HS-27A (cell line): ENCODE measurements at regions not wholly inside any gene's neighbourhood (a gene's known extent, or its start where the extent isn't known, plus 50 kb on each side); places are given as distances from the start of the nearest gene placed in this dataset.
"Not testable (repeated sequence)": the region's sequence is repeated elsewhere in the genome, so short reads cannot be mapped to it uniquely, and the experiment has no call there.

Source experiments
- DNase-seq: peaks from one replicate; pipeline ENCODE4 v3.0.0-alpha.2; 2012; ENCODE audit warnings: low read depth, missing footprints

DNA sequence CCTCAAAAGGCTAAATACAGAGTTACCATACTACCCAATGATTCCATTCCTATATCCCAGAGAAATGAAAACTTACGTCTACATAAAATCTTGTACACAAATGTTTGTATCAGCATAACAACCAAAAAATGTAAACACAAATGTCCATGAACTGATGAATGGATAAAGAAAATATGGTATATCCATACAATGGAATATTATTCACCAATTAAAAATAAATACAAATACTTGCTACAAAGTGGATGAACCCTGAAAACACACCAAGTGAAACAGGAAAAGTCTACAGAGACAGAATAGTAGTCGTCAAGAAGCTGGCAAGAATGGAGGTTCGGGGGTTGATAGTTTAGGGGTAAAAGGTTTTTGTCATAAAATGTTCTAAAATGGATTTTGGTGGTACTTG, 54.0 kb upstream of the ANKRD28 start:
- no peak for DNase-seq

DNA sequence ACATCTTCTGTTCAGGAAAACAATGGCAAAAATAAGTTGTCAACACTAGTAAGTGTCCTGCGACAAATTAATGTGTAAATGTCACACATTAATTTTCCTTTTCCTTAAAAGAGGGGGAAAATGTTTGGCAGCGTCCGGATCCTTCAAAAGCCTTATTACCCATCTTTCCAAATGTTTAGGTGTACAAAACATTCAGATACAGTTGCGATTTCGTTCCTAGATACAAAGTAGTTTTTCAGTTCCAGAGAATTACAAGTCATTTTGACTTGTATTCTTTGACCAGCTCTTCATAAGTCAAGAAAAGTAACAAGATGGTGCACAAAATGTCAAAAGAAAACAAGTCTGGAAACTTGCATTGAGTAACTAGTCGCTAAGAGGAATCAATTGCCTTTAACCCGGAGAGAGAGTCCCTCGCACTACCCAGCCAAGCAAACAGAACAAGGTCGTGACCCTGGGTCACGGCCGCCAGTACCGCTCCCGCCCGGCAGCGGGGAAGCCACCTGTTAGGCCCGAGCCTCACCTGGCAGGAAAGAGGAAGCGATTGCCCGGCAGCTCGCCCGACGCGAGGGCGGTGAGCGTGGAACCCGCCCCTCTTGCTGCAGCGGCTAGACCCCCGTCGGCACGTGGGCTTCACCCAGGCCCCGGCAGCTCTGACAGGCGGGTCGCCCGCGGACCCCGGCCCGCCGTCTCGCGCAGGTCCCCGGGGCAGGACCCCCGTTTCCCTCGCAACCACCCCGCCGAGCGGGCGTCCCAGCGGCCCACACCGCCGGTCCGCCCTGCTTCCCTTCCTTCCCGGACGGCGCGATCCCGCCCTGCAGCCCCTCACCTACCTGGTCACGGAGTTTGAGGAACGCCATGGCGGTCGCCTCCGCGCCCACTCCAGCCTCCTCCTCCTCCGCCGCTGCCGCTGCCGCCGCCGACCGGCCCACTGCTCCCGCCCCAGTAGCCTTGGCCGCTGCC, 61.0 kb upstream of the ANKRD28 start:
- no peak for DNase-seq

DNA sequence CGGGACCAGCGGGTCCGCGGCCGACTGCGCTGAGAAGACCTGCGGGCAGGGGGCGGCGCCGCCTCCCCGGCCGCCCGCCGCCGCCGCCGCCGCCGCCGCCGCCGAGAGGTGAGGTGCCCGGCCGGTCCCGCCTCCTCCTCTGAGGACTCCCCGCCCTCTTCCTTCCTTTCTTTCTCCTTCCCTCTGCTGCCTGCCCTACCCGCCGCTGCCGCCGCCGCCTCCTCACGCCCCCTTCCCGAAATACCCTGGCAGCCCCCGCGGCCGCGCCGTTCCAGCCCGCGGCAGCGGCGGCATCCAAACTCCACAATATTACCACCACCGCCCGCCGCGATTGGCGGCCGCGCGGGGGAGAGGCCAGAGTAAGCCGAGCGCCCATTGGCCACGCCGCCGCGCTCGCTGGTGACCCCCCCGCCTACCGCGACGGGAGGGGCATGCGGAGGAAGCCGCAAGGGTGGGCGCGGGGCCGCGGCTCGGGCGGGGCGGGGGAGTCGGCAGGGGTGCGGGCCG, 61.8 kb upstream of the ANKRD28 start:
- peak; percentile 42 for DNase-seq

DNA sequence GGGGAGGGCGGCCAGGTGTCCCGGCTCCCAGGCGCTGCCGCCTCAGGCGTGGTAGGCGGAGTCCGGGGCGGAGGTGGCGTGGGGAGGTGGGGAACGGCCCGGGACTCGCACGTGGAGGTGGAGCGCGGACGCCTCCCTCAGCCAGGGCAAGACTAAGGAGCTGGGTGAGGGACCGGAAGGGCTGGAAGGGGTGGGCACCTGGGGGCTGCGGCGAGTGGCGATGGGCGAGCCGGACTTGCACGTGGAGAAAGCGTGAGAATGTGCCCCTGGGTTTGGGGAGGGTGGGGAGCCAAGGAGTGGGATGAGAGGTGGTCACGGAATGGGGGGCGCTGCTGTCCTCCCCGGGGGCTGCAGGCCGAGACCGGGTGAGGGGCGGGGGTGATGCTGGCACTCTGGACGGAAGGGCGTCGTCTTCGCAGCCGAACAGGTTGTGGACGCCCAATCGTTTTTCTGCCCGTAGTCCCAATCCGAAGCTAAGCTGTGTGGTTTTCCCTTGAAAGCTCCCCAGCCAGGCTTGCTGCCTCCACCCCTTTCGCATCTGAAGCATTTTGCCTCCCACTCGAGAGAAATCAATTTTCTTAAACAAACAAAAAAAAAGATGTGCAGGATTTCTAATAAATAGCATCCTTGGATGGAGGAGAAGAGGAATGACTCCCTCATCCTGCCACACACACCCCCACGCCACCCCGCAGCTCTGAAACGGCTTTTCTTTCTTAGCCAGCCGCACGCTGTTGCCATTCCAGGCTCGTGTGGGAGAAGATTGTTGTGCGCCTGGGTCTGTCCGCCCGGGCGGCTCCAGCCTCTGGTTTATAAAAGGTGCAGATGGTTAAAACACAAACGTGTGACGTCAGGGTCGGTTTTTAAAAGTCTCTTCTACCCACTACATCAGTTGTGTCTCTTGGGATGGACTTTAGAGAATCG, 62.5 kb upstream of the ANKRD28 start:
- DNase-seq, result peak; percentile 29

DNA sequence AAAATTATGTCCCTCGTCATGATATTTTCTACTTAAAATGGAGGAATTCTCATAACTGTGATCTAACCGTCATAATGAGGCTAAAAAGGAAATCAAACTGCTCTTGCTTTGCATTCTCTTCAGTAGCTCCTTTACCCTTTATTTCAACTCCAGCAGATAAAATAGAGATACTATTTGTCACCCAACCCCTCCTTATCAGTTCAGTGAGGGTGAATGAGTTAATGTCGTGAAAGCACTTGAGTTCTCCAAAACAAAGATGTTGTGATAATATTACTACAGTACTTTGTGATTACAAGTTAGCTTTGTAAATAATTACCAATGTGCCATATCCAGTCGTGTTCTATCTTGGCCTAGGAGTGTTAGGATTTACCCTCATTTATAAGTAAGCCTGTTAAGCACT, 63.4 kb upstream of the ANKRD28 start:
- DNase-seq, result no peak

DNA sequence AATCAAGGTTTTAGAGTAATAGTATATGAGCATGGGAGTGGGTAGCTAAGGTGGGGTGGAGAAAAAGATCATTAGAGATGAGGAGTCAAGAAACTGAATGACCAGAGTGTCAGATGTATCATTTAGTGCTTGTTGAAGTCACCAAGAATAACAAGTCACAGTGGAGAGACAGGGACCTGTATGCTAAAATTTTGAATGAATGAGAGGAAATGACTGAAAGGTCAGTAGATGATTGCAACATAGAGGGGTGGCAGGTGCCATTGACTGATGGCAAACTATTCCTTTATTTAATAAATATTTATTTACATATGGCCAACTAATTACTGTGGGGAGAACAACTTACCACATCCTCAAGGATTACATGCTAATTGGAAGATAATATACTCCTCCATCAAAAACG, 75.0 kb upstream of the ANKRD28 start:
- no peak for DNase-seq

DNA sequence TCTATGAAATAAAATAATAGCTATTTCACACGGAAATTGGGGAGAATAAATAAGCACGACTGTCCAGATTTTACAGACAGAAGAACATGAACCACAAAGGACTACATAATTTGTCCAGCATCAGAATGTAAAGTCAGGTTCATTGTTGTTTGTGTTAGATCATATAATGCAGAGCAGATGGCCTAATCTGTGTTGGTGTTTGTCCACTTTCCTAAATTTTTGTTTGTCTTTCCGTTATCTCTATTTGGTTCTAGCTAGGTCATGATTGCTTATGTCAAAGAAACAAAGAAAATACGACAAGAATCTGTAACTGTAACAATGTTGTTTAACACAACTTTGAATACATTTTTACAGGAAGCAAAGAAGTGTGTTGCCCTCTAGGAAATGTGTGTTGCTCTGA, 75.6 kb upstream of the ANKRD28 start:
- DNase-seq, result no peak

DNA sequence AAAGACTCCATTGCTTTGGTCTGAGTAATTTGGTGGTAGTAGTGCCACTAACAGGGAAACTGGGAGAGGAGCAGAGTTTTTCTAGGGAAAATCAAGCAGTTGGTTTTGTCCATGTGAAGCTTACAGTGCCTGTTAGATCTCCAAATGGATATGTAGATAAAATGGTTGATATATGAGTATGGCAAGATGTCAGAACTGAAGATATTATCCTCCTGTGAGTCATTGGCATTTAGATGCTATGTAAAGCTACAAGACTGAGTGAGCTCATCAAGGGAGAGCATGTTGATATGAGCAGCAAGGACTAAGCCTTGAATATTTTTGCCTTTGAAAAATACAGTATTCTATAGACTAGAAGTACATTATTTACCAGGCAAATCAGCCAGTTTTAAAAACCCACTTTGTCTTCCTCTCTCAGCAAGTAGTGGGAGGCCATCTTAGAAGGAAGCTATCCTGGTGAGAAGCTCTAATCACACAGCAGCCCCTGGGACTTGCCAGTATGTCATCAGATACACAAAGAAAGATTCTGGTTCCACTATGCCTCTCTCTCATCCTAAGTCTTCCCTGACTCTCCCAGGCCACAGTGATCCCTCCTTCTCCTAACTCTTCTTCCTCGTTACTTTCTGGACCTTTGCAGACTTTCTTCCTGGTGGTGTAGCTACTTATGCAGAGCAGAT, 77.4 kb upstream of the ANKRD28 start:
- peak; percentile 59 for DNase-seq

DNA sequence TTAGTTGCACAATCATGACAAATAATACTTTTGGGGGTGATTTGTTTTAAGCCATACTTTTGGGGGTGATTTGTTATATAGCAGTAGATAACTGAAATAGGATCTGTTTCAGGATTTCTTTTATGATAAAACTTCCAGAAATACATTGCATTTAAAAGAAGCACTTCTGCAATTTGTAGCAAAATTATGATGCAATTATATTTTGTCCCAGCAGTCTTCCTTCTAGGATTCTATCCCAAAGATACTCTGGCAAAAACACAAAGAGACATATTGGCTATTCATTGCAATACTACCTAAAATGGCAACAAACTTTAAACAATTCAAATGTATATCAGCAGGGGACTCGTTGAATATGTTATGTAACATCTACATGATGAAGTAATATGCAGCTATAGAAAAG, 78.9 kb upstream of the ANKRD28 start:
- DNase-seq, result no peak

DNA sequence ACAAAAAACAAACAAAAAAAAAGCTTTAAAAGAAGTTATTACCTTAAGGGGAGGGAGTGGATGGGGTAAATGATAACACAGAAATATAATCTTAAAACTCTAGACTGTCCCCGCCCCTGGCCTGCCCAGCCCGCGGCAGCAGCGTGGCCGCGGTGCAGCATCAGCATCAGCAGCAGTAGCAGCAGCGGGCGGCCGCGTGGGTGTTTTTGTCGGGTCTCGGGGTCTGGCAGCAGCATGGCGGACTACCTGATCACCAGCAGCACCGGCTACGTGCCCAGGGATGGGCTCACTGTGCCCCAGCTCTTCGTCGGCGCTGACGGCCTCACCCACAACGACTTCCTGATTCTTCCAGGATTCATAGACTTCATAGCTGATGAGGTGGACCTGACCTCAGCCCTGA, 80.0 kb upstream of the ANKRD28 start:
- no peak for DNase-seq

DNA sequence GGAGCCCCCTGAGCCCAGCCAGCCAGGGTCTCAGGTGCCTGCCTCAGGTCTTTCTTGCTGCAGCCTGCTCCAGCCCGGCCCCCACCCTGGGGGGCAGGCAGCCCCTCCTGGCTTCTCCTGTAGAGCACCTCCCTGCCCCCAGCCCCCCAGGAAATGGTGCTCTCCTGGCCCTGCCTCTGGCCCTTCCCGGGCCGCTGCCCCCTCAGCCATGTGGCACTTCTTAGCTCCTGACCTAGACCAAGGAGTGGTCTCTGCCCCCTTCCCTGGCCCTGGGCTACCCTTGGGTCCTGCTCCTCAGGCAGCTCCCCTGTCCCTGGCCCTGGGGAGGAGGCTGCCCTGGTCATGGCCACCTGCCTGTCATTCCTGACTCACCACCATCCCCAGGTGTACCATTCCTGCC, 82.0 kb upstream of the ANKRD28 start:
- DNase-seq, result not testable (repeated sequence)

DNA sequence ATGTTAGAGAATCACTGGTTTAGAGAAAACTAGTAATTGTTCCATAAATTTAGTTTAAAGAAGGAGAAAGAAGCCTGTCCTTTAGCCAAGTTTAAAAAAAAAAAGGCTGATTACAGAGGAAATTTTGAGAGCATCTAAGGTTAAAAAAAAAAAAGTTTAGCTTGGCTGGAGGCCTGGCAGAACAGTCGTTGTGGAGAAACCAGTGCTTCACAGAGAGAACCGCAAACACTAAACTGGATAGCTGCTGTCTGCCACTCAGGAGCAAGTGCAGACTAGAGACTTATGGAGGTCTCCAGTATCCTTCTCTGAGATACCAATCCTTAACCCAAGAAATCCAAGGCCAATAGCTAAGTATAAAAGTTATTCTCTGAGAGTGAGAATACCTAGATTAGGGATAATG, 84.8 kb upstream of the ANKRD28 start:
- DNase-seq, result no peak

DNA sequence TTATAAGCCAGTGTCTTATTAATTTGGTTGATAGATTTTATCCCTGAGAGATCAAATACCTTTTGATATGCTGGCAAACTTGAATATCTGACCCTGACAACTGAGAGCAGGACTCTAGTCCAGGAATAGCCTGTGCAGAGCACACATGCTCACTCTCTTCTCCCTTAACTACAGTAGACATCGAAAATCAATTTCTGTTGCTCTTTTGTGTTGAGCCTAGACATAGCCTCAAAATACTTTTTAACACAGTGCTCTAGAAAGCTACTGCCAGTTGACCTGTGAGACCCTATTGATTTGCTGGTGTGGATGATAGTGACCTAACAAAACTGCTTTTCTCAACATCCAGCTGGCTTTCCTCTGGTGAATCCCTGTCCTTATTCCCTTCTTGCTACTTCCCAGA, 86.4 kb upstream of the ANKRD28 start:
- no peak for DNase-seq

DNA sequence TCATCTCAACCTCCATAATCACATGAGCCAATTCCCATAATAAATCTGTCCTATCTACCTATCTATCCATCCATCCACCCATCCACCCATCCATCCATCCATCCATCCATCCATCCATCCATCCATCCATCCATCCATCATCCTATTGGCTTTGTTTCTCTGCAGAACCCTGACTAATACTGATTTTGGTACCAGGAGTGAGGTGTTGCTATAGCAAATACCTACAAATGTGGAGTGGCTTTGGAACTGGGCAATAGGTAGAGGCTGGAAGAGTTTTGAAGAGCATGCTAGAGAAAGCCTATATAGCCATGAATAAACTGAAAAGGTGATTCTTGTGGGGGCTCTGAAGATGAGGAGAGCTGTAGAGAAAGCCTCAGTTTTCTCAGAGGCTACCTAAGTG, 88.7 kb upstream of the ANKRD28 start:
- DNase-seq, result no peak

DNA sequence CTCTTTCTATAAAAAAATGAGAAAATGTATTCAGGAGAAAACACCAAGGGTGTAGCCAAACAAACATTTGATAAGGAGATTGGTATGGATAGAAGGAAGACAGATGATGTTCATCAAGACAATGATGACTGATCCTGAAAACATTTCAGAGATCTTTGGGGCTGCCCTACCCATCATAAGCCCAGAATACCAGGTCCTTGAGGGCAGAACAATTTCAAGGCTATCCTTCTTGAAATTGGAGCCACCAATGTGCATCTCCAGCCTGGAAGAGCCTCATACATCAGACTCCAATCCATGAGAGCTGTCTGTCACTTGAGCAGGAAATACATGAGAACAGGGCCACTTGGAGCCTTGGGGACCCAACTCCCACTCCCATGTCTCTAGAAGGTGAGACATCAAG, 89.5 kb upstream of the ANKRD28 start:
- no peak for DNase-seq

DNA sequence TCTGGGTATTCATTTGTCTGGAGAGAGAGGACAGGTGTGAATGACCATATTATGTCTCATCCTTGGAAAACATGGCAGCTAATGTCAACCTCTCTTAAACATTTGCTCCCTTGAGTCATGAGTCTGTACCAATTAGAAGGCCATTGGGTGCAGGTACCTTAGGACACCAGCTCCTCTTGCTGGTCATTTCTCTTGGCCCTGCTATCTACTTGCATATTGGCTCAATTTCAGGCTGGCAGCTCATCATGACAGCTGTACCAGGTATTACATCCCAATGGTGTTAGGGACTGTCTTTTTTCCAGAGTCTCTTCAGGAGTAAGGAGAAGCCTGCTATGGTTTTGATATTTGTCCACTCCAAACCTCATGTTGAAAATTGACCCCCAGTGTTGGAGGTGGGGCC, 92.2 kb upstream of the ANKRD28 start:
- no peak for DNase-seq

DNA sequence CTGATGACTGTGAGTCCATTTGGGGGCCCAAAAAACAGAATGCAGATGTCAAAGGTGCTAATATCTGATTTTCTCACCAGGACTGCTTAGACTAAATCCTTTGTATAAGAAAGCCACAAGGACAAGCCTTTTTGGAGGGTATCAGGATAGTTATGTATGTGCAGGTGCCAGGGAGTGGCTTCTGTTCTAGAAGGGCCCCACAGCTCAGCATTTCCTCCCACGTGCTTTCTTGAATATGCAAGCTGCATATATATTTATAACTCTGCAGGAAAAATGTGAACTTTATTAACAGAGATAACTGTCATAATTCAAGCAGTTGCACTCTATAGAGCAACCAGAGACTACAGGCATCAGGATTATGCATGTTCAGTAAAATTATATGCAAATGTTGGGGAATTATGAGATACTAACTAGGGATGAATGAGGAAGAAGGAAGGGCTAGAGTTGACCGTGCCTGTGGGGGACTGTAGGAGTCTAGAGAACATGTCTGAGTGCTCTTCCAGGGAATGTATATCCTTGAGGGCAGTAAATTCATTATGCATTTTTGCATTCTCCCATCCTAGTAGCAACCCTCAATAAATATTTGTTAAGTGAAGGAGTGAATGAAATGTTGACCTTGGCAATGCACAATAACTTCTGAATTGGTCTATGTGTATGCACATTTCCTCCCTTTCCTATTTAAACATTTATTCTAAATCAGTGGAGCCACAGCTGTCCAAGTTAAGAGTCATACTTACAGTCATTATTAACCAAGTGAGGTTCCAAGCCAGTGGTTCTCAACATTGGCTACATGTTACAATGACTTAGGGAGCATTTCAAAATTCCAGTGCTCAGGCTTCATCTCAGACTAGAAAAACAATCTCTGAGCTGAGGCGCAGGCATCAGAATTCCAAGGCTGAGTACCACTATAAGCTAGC, 94.8 kb upstream of the ANKRD28 start:
- DNase-seq, result no peak

DNA sequence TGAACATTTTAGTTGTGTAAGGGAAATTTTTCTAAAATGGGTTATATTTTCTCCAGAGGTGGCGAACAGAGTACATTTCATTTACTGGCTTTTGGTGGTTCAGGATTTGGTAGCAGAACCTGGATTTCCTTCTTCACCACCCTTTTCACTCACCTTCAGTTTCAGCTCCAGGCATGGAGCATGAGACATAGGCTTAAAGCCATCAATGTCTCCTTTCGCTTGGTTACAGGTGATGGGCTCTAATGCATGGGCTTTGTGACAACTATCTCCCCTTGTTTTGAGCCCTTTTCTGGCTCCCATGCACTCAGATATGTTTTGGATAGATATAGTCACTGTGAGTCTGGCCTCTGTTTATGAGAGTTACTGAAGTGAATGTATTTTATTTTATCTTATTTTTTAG, 96.6 kb upstream of the ANKRD28 start:
- no peak for DNase-seq

DNA sequence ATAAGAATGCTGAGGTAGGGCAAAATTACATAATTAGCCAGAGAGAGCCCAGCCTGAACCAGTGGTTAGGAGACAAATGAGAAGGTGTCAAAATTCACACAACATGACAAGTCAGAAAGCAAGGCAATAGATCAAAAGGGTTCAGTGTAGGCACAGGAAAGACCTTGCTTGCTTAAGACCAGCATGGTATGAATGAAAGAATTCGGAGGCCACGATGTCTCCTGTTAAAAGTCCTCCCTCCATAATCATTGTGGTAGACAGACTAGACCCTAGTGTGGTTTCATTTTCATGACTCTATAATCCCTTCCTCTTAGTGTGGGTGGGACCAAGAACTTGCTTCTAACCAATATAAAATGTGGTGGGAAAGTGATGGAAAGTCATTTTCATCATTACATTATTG, 98.7 kb upstream of the ANKRD28 start:
- DNase-seq, result no peak

DNA sequence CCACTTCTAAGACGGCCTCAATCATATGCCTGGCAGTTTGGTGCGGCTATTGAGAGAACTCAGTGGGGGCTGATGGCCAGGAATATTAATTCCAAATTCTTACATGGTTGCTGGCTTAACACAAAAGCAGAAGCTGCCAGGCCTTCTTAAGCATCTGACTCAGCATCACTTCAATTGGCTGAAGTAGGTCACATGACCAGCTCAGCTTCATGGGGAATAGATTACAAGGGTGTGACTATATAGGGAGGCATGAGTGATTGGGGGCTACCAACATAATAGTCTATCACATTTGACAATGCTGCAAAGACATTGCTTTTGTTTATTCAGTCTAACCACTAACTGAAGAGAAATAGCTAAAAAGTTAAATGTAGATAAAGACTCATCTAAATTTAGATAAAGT, 101.6 kb upstream of the ANKRD28 start:
- peak; percentile 88 for DNase-seq

DNA sequence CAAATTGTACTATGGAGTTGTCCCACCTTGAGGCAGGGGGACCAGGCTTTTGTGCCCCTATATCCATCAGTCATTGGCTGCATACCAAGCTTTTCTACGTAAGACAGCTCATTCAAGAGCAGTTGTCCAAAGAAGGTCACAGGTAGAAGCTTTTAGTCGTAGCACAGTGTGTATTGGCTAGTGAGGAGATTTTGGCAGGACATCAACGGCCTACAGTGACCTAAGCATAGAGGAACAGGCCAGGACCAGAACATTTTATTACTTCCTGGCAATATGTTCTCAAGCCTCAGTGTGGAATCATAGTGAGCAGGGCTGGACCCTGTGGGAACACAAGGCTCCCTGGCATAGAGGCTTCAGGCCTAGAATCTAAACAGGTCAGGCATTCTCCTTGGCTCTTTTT, 105.4 kb upstream of the ANKRD28 start:
- DNase-seq, result no peak
